Endothelial cell of umbilical vein (primary cell): ENCODE measurements at regions not wholly inside any gene's neighbourhood (a gene's known extent, or its start where the extent isn't known, plus 50 kb on each side); places are given as distances from the start of the nearest gene placed in this dataset.

Experiments
- BruUV-seq: library from RNA; stranded (reverse); fragments of 400-500 nt; replicated peaks from 2 replicates; lab custom pipeline; 2021; lab: Mats Ljungman, UMichigan
- CTCF ChIA-PET: fragments of 300-600, 350-600 bp; sonication (Branson Sonifier 250); formaldehyde crosslinking; loops from one replicate; lab custom pipeline; 2021; ENCODE audit warnings: antibody characterized with exemption, inconsistent platforms; lab: Charles Lee
- POLR2A ChIA-PET: fragments of 300-600, 350-600 bp; sonication (Branson Sonifier 250); formaldehyde crosslinking; loops from one replicate; lab custom pipeline; 2021; ENCODE audit warnings: antibody characterized with exemption, inconsistent platforms; lab: Charles Lee
- DNase-seq: peaks from one replicate; pipeline ENCODE4 v3.0.0-alpha.2; 2011; ENCODE audit warnings: low read depth, low spot score
- FAIRE-seq: peaks from 2 replicates; lab custom pipeline; 2011; peaks lifted over from hg19 to GRCh38; lab: Jason Lieb, UNC
- H2AFZ ChIP-seq: 2 replicates; pipeline ENCODE4 v1.6.0; 2012; ENCODE audit warnings: low read depth, low read length, control low read depth, inconsistent platforms
- H3K27ac ChIP-seq: 2 replicates; pipeline ENCODE4 v1.5.1; 2011; ENCODE audit warnings: low read depth, mild to moderate bottlenecking, control low read depth, low read length, moderate library complexity; ENCODE audit not compliant: insufficient read depth
- H3K27me3 ChIP-seq, 2 experiments: 2 replicates each; pipeline versions ENCODE4 v1.6.0 to v1.6.1; 2011; ENCODE audit warnings: low read length in 2 of 2, mixed read lengths in 1 of 2; ENCODE audit not compliant: control insufficient read depth in 2 of 2, insufficient read depth in 2 of 2
- H3K36me3 ChIP-seq, 2 experiments: 2 replicates in 1 of 2; 3 replicates in 1 of 2; pipeline ENCODE4 v1.5.1; 2011; ENCODE audit warnings: low read length in 2 of 2, mild to moderate bottlenecking in 1 of 2, moderate library complexity in 1 of 2; ENCODE audit not compliant: control insufficient read depth in 2 of 2, insufficient read depth in 2 of 2; ENCODE audit errors: extremely low read depth in 1 of 2
- H3K4me1 ChIP-seq: 3 replicates; pipeline ENCODE4 v1.5.1; 2011; ENCODE audit warnings: mild to moderate bottlenecking, low read length; ENCODE audit not compliant: control insufficient read depth, insufficient read depth; ENCODE audit errors: extremely low read depth
- H3K4me2 ChIP-seq: 2 replicates; pipeline ENCODE4 v1.6.1; 2011; ENCODE audit warnings: low read length, control low read depth, mixed read lengths; ENCODE audit not compliant: insufficient read depth
- H3K4me3 ChIP-seq, 3 experiments: fragments of 200-600 bp in 1 of 3; sonication (generic), shearing (Covaris generic) in 1 of 3; replicated peaks in 1 of 3; 2 replicates each; pipeline ENCODE4 v1.5.1; 2011 to 2016; ENCODE audit warnings: control low read depth in 3 of 3, low read length in 3 of 3, mild to moderate bottlenecking in 2 of 3, inconsistent platforms in 1 of 3, low read depth in 1 of 3, moderate library complexity in 1 of 3; ENCODE audit not compliant: insufficient read depth in 1 of 3
- H3K79me2 ChIP-seq: 2 replicates; pipeline ENCODE4 v1.6.0; 2012; ENCODE audit warnings: low read length, inconsistent platforms; ENCODE audit not compliant: control insufficient read depth, insufficient read depth
- H3K9ac ChIP-seq: replicated peaks from 2 replicates; pipeline ENCODE3; 2011; ENCODE audit warnings: low read length, control low read depth; ENCODE audit not compliant: insufficient read depth; ENCODE audit errors: extremely low read depth
- H3K9me1 ChIP-seq: replicated peaks from 3 replicates; pipeline ENCODE4 v1.6.0; 2011; ENCODE audit warnings: mild to moderate bottlenecking, low read length; ENCODE audit not compliant: control insufficient read depth, insufficient read depth; ENCODE audit errors: extremely low read depth
- H3K9me3 ChIP-seq: replicated peaks from 2 replicates; pipeline ENCODE4 v1.5.1; 2012; ENCODE audit warnings: low read length, inconsistent platforms; ENCODE audit not compliant: control insufficient read depth, insufficient read depth
- H4K20me1 ChIP-seq: replicated peaks from 2 replicates; pipeline ENCODE3; 2011; ENCODE audit warnings: mild to moderate bottlenecking, low read length; ENCODE audit not compliant: control insufficient read depth, insufficient read depth; ENCODE audit errors: extremely low read depth
- CTCF ChIP-seq, 2 donors: IDR thresholded peaks; 1 replicate in 1 of 2; 2 replicates in 1 of 2; pipeline ENCODE4 v1.5.1; 2011; ENCODE audit warnings: low read length in 2 of 2, mild to moderate bottlenecking in 2 of 2, moderate library complexity in 2 of 2, control low read depth in 1 of 2, inconsistent platforms in 1 of 2, low read depth in 1 of 2; ENCODE audit not compliant: insufficient read depth in 1 of 2; ENCODE audit errors: extremely low read depth in 1 of 2
- EZH2 ChIP-seq: IDR thresholded peaks from 2 replicates; pipeline ENCODE4 v1.6.1; 2012; ENCODE audit warnings: borderline replicate concordance, low read depth, mild to moderate bottlenecking, moderate library complexity, low read length, inconsistent platforms; ENCODE audit not compliant: severe bottlenecking
- FOS ChIP-seq: IDR thresholded peaks from 2 replicates; pipeline ENCODE4 v1.6.1; 2011; ENCODE audit warnings: mild to moderate bottlenecking, low read length, moderate library complexity, borderline replicate concordance; ENCODE audit not compliant: insufficient read depth
- GATA2 ChIP-seq: IDR thresholded peaks from 2 replicates; pipeline ENCODE4 v1.7.0; 2011; ENCODE audit warnings: low read depth, mild to moderate bottlenecking, moderate library complexity, mixed read lengths, low read length; ENCODE audit not compliant: insufficient read length, insufficient read depth
- JUN ChIP-seq: IDR thresholded peaks from 2 replicates; pipeline ENCODE4 v1.6.1; 2011; ENCODE audit warnings: borderline replicate concordance, low read depth; ENCODE audit not compliant: insufficient read length, insufficient read depth
- MAX ChIP-seq: IDR thresholded peaks from 2 replicates; pipeline ENCODE4 v1.6.1; 2011; ENCODE audit not compliant: insufficient read depth, insufficient read length
- MYC ChIP-seq: IDR thresholded peaks from one replicate; pipeline ENCODE4 v1.6.1; 2011; ENCODE audit warnings: mild to moderate bottlenecking, low read depth, low read length
- POLR2A ChIP-seq: IDR thresholded peaks from 2 replicates; pipeline ENCODE4 v1.6.1; 2012; ENCODE audit warnings: low read depth, mild to moderate bottlenecking, control low read depth, low read length
- POLR2AphosphoS5 ChIP-seq: IDR thresholded peaks from 2 replicates; pipeline ENCODE4 v1.6.1; 2012; ENCODE audit warnings: low read depth, mild to moderate bottlenecking, control low read depth, low read length, moderate library complexity; ENCODE audit not compliant: insufficient read depth
- dilution Hi-C: fragments of 300-500 bp; cut with MboI; formaldehyde crosslinking; loops from one replicate; pipeline ENCODE4 v1.15.0; 2019; ENCODE audit warnings: low sequenced_read_pairs; ENCODE audit not compliant: extremely low pct_ligation_motif_present
- intact Hi-C: fragments of 100-400 bp; cut with micrococcal nuclease; formaldehyde crosslinking; loops from one replicate; pipeline ENCODE4 v1.10.0; 2022

GRCh38 chr18:75858754-75859153, 431.3 kb upstream of the SMIM21 start:
- no peak overlapping the region for H3K9ac ChIP-seq
- H2AFZ ChIP-seq: no peak overlapping the region
- intact Hi-C loops (no loop called here), dilution Hi-C loops (no loop called here)
- no peaks in the 10 kb centered on the region for H4K20me1 ChIP-seq
- DNase-seq (no peak), FAIRE-seq (no peak)
- no peaks in the 10 kb centered on the region for H3K4me1 ChIP-seq
- no peaks in the 10 kb centered on the region for H3K79me2 ChIP-seq
- no peaks in the 10 kb centered on the region for H3K36me3 ChIP-seq
- ChIA-PET POLR2A (no interaction called here), CTCF (no interaction called here)
- no peaks in the 10 kb centered on the region for H3K9me1 ChIP-seq
- no peak overlapping the region for H3K4me3 ChIP-seq
- no peaks in the 10 kb centered on the region for H3K27me3 ChIP-seq
- no peak overlapping the region for H3K4me2 ChIP-seq
- no peak overlapping the region for H3K27ac ChIP-seq
- peaks cover 4% of the 10 kb centered on the region for H3K9me3 ChIP-seq
- TF ChIP-seq GATA2 (no peak), MAX (no peak), FOS (no peak), CTCF (IDR thresholded peaks at IDR 0.05; ENCODE audit: extremely low read depth in 1 of 2, insufficient read depth in 1 of 2, low read depth in 1 of 2, low read length in 2 of 2) (no peak), MYC (no peak), POLR2AphosphoS5 (no peak), EZH2 (no peak), JUN (no peak), POLR2A (no peak)
- BruUV-seq: no TSS peak
